ENCODE measurements at regions not wholly inside any gene's neighbourhood (a gene's known extent, or its start where the extent isn't known, plus 50 kb on each side); places are given as distances from the start of the nearest gene placed in this dataset.
"Not testable (repeated sequence)": the region's sequence is repeated elsewhere in the genome, so short reads cannot be mapped to it uniquely, and the experiment has no call there.

GRCh38 chr7:91496251-91496820 is 232.1 kb downstream of the FZD1 start:
- ATAC-seq: no peak
- Histone ChIP-seq H3K27me3 (no peaks in the 10 kb centered on the region), H3K4me3 (no peak overlapping the region), H3K9me3 (peaks cover 0 to 26% (median 0%) of the 10 kb centered on the region in 3 donors), H3K36me3 (no peaks in the 10 kb centered on the region), H3K4me1 (no peaks in the 10 kb centered on the region), H3K27ac (no peak overlapping the region)
- WGBS, 2 donors (ENCODE audit: low coverage in 1 of 2): 50% methylated on average over 1 of the region's 1 CpG; no CpG with 5 or more reads in 1 of the 2 donors
- TF ChIP-seq POLR2AphosphoS5 (IDR thresholded peaks at IDR 0.05): no peak
- no peak for TF ChIP-seq CTCF (IDR thresholded peaks at IDR 0.05)
- no peak for TF ChIP-seq POLR2A (IDR thresholded peaks at IDR 0.05)
- TF ChIP-seq EP300 (IDR thresholded peaks at IDR 0.05): no peak

DNA sequence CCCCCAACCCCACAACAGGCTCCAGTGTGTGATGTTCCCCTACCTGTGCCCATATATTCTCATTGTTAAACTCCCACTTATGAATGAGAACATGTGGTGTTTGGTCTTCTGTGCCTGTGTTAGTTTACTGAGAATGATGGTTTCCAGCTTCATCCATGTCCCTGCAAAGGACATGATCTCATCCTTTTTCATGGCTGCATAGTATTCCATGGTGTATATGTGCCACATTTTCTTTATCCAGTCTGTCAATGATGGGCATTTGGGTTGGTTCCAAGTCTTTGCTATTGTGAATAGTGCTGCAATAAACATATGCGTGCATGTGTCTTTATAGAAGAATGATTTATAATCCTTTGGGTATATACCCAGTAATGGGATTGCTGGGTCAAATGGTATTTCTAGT is 233.0 kb downstream of the FZD1 start:
- WGBS, 2 donors (ENCODE audit: low coverage in 1 of 2): 91 to 100% methylated on average over 1 of the region's 1 CpG

DNA sequence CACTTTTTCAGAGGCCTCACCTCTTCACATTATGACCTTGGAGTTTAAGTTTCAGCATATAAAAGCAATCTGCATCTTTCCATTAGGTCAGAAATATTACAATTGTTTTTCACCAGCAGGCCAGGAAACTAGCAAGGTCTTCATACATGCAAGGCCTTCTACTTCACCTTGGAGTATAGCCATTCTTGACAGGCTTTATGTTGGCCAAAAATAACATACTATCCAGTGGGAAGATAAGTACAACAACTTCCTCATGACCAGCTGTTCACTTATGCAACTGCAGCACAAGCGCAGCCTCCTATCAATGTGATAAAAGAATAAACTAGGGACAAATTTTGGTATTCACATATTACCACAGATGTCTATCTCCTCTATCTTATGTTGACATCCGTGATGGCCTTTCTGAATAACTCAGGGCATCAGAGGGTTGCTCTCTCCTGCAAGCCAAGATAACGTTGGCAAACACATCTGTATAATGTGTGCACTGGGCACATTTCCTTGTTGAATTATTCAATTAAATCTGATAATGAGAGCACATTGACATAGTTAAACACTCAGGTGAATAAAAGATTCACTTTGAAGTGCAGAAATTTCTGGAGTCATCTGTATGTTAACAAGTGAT is 239.8 kb downstream of the FZD1 start:
- no peak for ATAC-seq
- TF ChIP-seq POLR2A (IDR thresholded peaks at IDR 0.05) (no peak), POLR2AphosphoS5 (IDR thresholded peaks at IDR 0.05) (no peak), EP300 (IDR thresholded peaks at IDR 0.05) (no peak), CTCF (IDR thresholded peaks at IDR 0.05) (no peak)
- 74% methylated on average over 3 of the region's 3 CpGs for WGBS, 2 donors (ENCODE audit: low coverage in 1 of 2)
- Histone ChIP-seq H3K9me3 (peaks cover 0 to 19% (median 0%) of the 10 kb centered on the region in 3 donors), H3K4me1 (no peaks in the 10 kb centered on the region), H3K27me3 (no peaks in the 10 kb centered on the region), H3K4me3 (no peak overlapping the region), H3K36me3 (no peaks in the 10 kb centered on the region), H3K27ac (no peak overlapping the region)

More for the DNA sequence above, 233.0 kb downstream of the FZD1 start:
- H3K9me3 ChIP-seq: peaks cover 0 to 26% (median 0%) of the 10 kb centered on the region in 3 donors
- H3K4me3 ChIP-seq, H3K27me3 ChIP-seq, H3K4me1 ChIP-seq, H3K27ac ChIP-seq, ATAC-seq, H3K36me3 ChIP-seq: not testable (repeated sequence)

DNA sequence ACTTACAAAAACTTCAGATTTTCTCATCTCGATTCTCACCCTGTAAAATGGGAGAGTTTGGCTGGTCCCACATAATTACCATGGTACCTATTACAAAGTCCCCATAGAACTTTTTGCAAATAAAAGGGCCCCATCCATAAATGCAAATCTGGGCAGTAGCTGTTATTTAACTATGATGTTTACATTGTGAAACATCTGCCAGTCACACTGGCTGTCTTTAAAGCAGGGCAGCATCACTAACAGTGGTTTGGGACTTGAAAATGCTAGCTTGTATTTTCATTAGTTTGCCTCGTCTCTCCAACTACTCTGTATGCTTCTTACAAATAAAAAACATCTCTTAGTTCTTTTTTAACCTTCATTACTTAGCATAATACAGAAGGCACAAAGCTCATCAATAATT is 240.7 kb downstream of the FZD1 start:
- Histone ChIP-seq H3K27me3 (no peaks in the 10 kb centered on the region), H3K4me3 (no peak overlapping the region), H3K36me3 (no peaks in the 10 kb centered on the region), H3K9me3 (peaks cover 0 to 18% (median 0%) of the 10 kb centered on the region in 3 donors), H3K4me1 (no peaks in the 10 kb centered on the region), H3K27ac (no peak overlapping the region)
- no peak for TF ChIP-seq POLR2AphosphoS5 (IDR thresholded peaks at IDR 0.05)
- TF ChIP-seq POLR2A (IDR thresholded peaks at IDR 0.05): no peak
- no peak for TF ChIP-seq EP300 (IDR thresholded peaks at IDR 0.05)
- no peak for TF ChIP-seq CTCF (IDR thresholded peaks at IDR 0.05)
- ATAC-seq: no peak
- WGBS, 2 donors (ENCODE audit: low coverage in 1 of 2): 84 to 94% methylated on average over 2 of the region's 2 CpGs

DNA sequence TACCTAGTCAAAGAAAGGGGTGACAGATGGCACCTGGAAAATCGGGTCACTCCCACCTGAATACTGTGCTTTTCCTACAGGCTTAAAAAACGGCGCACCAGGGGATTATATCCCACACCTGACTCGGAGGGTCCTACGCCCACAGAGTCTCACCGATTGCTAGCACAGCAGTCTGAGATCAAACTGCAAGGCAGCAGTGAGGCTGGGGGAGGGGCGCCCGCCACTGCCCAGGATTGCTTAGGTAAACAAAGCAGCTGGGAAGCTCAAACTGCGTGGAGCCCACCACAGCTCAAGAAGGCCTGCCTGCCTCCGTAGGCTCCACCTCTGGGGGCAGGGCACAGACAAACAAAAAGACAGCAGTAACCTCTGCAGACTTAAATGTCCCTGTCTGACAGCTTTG is 242.7 kb downstream of the FZD1 start:
- H3K36me3 ChIP-seq, ATAC-seq, H3K4me1 ChIP-seq, H3K9me3 ChIP-seq, H3K27ac ChIP-seq, H3K27me3 ChIP-seq, H3K4me3 ChIP-seq: not testable (repeated sequence)
- 86 to 96% methylated on average over 4 to 8 of the region's 10 CpGs for WGBS, 2 donors (ENCODE audit: low coverage in 1 of 2)

- not testable (repeated sequence) for H3K4me3 ChIP-seq, H3K9me3 ChIP-seq, H3K4me1 ChIP-seq, ATAC-seq, H3K27me3 ChIP-seq, H3K36me3 ChIP-seq, H3K27ac ChIP-seq
- WGBS, 2 donors (ENCODE audit: low coverage in 1 of 2): 69 to 80% methylated on average over 1 of the region's 1 CpG
These were observed 247.6 kb downstream of the FZD1 start for GRCh38 chr7:91511861-91512260.

Measured in gastroesophageal sphincter (tissue), 4 donors.